ENCODE measurements at regions not wholly inside any gene's neighbourhood (a gene's known extent, or its start where the extent isn't known, plus 50 kb on each side); places are given as distances from the start of the nearest gene placed in this dataset.

GRCh38 chr4:14064984-14065383, 437.5 kb upstream of the BOD1L1 start:
- DNase-seq: no peak

- no peak for DNase-seq
Measured at GRCh38 chr4:14065406-14065805, 437.9 kb upstream of the BOD1L1 start.

DNA sequence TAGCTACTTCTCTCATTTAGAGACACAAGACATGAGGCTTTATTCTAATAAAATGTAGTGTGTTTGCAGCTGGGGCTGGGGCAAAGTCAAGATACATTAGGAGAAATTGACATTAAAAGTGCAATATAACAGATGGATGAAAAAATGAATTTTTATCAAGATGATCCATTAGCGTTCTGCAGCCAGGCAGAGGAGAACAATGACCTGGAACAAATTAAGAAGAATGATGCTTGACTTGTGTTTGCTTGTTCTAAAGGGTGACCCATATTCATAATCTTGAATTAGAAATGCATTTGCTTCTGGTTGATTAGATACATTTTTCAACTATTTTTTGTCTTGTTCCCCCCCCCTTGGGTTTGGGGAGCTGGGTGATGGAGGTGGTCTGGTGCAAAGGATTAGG, 439.5 kb upstream of the BOD1L1 start:
- DNase-seq: no peak

DNA sequence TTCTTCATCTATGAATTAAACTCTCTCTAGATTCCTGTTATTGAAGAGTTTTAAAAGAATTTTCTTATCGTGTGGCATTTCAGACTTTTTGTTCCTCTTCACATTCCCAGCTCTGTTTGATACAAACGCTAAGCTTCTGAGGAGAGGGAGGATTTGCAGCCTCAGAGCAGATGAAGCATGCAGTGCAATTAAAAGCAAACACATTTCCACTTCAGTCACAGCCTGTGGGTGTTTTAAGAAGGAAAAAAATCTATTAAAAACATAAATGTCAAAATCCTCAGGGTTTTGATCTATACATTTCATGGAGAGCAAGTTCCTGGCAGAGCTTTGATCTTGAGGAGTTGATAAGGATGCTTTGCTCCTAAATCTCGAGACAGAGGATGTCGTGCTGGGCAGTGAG, 442.4 kb upstream of the BOD1L1 start:
- no peak for DNase-seq

DNA sequence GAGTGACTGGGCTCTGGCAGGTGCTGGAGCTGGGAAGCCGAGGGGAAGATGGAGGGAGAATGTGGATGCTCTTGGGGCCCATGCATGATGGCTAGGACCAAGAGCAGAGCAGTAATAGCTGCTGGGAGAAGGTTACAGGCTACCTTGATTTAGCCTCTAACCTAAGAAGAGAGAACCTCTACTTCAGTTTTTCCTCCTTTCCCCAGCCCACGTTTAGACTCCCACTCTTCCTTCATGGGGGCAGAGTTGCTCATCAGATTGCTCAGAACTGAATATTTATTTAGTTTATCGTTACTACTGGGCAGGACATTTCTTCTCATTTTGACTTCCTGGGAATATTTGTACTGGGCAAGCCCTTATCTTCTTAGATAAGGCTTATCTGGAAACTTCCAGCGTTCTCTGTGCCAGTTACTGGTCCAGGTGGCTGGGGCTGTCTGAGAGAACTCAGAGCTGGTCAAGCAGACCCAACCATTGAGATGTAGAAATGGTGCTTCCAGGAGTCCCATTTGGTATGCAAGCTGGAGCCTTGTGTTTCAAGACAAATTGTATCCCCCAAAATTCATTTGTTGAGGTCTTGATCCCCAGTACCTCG, 442.9 kb upstream of the BOD1L1 start:
- no peak for DNase-seq

- no peak for DNase-seq
Measured at GRCh38 chr4:14072506-14072905, 445.0 kb upstream of the BOD1L1 start.

- DNase-seq: no peak
Measured at GRCh38 chr4:14076776-14077175, 449.3 kb upstream of the BOD1L1 start.

- no peak for DNase-seq
Measured at GRCh38 chr4:14078326-14078725, 450.8 kb upstream of the BOD1L1 start.

DNA sequence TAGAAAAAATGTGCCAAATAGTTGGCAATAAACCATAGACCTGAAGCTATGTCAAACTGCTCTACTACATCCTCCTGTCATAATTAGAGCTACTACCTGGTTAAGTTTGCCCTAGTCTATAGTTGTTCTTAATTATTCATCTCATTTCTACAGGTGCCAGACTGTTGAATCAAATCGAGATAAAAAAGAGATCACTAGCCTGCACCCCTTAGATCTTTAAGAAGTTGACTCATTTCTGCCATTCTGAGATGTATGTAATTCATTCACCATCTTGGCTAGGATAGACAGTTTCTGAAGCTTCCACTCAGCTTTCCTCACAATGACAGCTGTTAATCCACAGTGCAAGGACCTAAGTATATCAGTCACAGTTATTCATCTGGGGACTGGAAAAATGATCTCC, 452.1 kb upstream of the BOD1L1 start:
- no peak for DNase-seq

- DNase-seq: no peak
Measured at GRCh38 chr4:14083150-14083549, 455.6 kb upstream of the BOD1L1 start.

GRCh38 chr4:14084598-14084997, 457.1 kb upstream of the BOD1L1 start:
- DNase-seq: no peak

GRCh38 chr4:14087459-14087858, 459.9 kb upstream of the BOD1L1 start:
- no peak for DNase-seq

- no peak for DNase-seq
Measured at GRCh38 chr4:14087921-14088320, 460.4 kb upstream of the BOD1L1 start.

DNA sequence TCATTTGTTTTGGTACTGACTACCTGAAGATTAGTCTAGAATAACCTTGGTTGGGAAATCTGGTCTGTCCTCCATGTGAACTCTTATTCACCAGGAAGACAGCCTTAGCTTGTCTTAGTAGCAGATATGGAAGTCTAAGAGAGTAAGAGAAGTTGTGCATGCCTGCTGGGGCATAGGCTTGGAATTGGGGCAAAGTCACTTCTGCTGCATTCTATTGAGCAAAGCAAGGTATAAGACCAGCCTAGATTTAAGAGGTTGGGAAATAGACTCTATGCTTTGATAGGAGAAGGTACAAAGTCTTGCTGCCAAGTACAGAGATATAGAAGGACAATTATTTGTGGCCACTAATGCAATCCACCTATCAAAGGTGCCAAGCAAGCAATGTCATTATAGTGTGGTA, 464.0 kb upstream of the BOD1L1 start:
- no peak for DNase-seq

DNA sequence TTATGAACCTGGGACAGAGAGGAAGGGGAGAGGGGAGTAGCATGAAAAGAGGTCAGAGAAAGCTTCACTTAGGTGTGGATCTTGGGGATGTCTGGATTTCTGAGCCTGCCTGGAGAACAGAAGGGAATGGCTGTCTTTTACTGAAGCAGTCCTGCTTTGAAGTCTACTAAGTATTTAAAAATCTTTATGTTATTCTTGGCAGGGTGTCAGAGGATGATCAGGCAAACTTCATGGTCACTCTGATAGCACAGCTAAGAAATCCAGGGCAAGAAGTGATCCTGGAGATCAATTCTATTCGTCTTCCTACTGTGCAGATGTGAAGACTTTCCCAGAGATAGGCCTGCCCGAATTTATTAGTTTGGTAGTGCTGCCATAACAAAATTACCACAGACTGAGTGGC, 464.4 kb upstream of the BOD1L1 start:
- DNase-seq: no peak

GRCh38 chr4:14092741-14093140, 465.2 kb upstream of the BOD1L1 start:
- DNase-seq: no peak

DNA sequence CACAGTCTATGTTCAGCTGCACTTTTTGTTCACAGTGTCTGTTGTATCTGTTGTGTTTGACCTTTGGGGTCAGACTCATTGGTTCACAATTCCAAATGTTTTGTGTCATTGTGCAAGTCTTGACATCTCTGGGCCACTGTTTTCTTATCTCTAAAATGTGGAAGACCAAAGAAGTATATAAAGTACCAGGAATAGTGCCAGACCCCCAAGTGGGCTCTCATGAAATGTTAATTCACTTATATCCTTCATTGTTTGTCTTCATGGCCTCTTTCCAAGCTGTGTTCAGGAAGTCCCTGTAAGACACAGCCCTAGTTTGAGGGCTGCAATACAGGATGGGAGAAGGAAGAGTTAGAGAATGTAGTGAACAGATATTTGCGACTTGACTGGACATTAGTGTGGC, 468.3 kb upstream of the BOD1L1 start:
- no peak for DNase-seq

DNA sequence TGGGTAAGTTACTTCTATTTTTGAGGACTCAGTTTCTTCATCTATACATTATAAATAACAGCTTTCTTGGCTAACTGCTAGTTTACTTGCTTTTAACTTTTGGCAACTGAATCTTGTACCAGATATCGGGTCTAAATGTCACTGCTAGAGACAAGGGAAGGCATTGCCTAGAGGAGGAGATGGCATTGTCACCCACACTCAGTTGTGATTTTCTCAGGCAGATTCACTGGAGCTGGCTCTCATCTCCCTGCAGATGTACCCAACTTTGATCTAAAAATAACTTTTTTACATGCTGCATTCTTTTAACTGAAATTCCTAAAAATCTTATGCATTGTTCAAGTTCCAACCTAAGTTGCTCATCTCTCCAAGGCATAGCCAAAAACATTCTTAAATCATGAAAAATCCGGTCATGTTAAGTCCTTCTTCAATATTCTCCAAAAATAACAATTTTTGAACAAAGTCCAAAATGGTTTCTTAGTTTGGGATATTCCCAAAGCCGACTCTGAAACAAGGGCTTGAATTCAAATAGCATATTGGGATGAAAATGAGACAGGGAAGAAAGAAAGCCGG, 469.0 kb upstream of the BOD1L1 start:
- no peak for DNase-seq

DNA sequence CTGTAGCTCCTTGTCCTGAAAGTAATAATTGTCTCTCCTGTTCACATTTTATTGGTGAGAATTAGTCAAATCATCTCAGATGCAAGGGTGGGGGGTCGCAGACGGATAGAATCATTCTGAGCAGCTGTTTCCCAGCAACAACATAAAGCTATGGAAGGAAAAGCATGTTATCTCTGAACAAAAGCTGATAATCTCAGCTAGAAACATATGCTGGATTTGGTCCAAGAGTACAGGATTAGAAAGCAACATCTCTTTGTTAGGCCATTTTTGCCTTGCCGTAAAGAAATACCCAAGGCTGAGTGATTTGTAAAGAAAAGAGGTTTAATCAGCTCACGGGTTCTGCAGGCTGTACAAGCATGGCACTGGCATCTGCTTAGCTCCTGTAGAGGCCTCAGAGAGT, 472.8 kb upstream of the BOD1L1 start:
- no peak for DNase-seq

DNA sequence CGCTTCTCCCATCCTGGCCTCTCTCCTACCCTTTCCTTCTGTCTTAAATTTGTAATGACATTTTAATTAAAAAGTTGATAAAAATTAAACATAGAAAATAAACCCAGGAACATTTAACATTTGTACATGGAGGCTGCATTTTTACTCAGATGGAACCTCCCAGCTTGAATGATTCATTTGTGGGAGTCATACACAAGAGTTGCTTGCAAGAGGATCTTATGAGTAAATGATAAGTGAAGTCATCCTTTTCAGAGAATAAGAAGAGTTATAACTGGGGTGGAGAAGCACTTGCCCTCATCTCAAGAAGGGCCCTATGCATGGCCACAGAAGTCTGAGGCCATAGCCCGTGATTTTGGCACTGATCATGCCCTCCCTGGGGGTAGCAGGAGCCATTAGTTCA, 482.9 kb upstream of the BOD1L1 start:
- no peak for DNase-seq

- no peak for DNase-seq
Measured at GRCh38 chr4:14111730-14112181, 484.2 kb upstream of the BOD1L1 start.

DNA sequence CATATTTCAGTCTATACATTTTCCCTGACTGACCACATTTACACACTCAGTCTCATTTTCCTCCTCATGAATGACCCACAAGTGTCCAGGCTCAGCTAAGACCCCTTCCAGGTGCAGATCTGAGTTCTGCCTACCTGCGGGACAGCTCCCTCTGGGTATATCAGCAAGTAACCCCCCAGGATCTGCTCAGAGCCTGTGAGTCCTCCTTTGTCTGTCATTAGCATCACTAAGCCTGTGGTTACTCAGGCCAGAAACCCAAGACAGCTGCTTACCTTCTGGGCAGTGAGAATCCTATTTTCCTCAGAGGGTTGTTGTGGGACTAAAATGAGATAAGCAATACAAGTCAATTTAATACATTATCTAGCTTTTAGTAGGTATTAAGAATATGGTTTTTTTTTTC, 487.6 kb upstream of the BOD1L1 start:
- DNase-seq: no peak

DNA sequence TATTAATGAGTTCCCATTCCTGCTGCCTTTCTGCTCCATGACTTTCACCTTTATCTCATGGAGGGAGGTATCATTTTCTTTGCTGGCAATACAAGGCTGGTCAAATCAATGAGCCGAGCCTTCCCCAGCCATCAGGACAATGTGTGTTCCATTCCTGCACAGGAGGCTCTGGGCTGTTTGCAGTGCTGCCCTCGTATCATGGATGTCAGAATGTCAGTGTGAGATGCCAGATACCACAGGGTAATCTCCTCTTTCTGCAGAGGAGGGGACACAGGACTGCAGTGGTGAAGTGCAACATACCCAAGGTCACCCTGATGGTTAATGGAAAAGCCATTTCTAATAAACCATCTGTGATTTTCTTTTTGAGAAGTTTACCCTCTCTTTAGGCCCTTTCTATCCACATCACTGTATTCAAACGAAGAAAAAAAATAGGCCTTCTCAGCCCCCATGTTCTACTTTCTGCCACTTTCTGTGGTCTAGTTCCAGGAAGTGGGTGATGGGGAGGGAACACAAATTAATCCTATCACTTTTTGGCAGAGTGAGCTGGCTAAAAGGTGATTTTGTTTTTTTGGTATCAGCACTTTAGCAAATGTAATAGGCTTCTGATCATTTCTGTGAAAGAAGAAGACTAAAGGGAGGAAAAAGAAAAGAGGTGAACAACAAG, 490.2 kb upstream of the BOD1L1 start:
- no peak for DNase-seq

DNA sequence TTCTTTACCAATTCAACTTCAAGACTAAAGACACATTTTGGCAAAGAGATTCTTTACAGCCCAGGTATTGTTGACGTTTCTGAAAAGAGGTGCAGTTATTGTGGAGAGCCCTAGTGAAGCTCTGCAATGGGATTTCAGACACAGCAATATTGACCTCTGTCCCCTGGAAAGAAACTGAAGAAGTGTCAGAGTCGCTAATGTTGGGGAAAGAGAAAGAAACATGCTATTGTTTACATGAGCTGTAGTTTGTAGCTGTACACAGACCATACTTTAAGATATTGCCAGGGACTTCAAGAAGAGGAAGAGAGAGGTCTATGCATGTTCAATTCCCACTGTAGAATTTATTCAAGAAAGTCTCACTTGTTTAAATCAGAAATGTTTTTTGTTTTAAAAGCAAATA, 497.3 kb upstream of the BOD1L1 start:
- DNase-seq: no peak

All from activated CD4-positive, CD25-positive, alpha-beta regulatory T cell (primary cell).